NCI-H187 (cell line): ENCODE measurements at regions not wholly inside any gene's neighbourhood (a gene's known extent, or its start where the extent isn't known, plus 50 kb on each side); places are given as distances from the start of the nearest gene placed in this dataset.

Experiments
- DNase-seq, 2 experiments: peaks; one replicate each; lab custom pipeline; 2025; lab: John Stamatoyannopoulos, UW

DNA sequence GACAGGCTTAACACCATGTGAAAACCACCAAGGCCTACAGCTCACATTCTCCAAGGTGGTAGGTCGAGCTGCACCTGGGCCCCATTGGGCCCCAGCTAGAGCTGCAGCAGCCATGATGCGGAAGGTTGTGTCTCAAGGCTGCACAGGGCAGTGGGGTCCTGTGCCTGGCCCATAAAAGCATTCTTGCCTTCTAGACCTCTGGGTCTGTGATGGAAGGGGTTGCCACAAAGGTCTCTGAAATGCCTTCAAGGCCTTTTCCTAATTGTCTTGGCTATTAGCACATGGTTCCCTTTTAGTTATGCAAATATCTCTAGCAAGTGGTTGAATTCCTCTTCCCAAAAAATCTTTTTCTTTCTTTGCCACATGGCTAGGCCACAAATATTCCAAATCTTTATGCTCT is 52.5 kb upstream of the C11orf58 start:
- DNase-seq, result no peak

DNA sequence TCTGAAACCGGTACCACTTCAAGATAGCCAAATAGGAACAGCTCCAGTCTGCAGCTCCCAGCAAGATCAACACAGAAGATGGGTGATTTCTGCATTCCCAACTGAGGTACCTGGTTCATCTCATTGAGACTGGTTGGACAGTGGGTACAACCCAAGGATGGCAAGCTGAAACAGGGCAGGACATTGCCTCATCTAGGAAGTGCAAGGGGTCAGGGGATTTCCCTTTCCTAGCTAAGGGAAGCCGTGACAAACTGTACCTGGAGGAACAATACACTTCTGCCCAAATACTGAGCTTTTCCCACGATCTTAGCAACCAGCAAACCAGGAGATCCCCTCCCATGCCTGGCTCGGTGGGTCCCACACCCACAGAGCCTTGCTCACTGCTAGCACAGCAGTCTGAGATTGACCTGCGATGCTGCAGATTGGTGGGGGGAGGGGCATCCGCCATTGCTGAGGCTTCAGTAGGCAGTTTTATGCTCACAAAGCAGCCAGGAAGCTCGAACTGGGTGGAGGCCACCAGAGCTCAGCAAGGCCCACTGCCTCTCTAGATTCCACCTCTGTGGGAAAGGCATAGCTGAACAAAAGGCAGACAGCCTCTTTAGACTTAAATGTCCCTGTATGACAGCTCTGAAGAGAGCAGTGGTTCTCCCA is 59.9 kb upstream of the C11orf58 start:
- no peak for DNase-seq

DNA sequence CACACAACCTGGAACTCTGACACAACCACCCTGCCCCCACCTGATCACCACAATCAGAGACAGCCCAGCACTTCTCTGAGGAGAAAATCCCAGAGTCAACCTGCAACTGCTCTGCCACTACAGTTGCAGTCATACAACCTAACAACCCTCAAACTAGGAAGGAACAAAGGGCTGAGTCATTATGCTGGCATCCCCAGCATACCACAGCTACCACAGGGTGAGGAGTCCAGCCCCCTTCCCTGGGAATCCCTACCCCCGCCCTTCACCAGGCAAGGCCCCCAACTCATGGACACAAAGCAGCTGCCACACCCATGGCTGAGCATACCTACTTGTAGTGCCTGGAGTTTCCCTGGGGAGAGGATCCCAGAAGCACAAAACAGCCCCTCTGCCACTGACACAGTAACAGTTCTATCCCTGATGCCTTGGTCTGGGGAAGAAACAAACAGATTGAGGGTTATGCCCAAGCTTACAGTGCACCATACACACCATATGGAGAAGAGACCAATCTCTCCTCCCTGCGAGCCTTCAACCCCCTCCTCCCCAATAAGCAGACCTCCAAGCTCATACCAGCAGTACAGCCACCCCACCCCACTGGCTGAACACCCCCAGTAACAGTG is 68.5 kb upstream of the C11orf58 start:
- DNase-seq, result no peak

- no peak for DNase-seq
Measured at GRCh38 chr11:16632295-16633200, 105.9 kb upstream of the C11orf58 start.

DNA sequence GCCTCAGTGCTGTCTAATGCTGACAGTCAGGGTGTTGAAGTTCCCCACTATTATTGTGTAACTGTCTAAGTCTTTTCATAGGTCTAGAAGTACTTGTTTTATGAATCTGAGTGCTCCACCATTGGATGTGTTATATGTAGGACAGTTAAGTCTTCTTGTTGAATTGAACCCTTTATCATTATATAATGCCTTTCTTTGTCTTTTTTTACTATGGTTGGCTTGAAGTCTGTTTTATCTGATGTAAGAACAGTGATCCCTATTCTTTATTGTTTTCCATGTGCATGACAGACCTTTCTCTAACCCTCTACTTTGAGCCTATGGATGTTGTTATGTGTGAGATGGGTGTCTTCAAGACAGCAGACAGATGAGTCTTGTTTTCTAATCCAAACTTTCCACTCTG is 107.8 kb upstream of the C11orf58 start:
- DNase-seq, result no peak

- DNase-seq, result no peak
Measured at GRCh38 chr11:16618431-16618830, 120.0 kb upstream of the C11orf58 start.

DNA sequence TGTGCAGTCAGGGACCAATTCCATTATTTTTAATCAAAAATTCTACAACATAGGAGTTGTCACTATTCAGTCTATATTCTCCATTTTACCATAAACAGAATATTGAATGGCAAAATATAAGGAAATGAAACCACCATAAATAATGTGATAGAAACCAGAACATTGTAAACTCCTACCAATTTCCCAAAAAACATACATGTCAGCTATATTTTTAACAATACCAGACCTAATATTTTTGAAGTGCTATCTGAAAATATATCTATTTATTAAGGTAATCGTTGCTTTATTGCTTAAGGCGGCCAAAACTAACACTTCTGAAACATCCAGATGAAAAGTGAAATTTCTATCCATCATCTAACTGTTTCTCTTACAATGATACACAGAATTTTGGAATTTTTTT is 123.0 kb upstream of the C11orf58 start:
- no peak for DNase-seq

DNA sequence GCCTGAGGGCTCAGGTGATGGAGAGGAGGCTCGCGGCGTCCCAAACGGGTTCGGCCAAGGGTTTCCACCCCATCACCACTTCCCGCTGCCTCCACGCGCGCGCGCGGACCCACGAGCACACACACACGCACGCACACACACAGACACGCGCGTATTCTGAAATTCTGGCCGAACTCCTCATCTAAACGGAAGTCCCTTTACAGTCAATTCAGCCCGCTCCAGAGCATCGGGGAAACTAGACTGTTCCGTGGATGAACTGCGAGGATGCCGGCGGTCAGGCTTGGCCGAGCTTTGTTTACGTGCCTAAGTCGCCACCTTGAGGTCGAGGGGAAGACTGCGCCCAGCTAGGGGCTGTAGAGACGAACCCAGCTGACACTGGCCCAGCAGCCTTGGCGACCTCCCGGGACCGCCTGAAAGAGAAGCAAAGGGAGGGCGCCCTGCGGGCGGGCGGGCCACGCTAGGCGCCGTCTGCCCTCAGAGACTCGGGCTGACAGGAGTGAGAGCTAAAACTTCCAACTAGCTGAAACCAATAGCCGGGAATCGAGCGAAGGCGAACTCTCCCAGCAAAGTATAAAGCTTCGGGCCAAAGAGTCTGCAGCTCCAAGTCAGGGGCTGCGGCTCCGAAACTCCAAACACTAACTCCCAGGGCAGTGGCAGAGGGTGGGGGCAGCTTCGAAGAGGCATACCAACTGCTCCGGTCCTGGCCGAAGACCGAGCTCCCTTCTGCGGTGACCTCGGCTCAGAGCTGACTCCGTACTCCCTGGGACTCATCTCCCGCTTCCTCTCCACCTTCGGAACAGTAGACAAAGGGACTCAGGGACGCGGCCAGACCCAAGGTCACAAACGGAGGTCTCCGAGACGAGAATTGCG is 124.7 kb upstream of the C11orf58 start:
- peak; percentile 65 to 82 for DNase-seq

- DNase-seq, result no peak
Measured at GRCh38 chr11:16613262-16613511, 125.3 kb upstream of the C11orf58 start.

DNA sequence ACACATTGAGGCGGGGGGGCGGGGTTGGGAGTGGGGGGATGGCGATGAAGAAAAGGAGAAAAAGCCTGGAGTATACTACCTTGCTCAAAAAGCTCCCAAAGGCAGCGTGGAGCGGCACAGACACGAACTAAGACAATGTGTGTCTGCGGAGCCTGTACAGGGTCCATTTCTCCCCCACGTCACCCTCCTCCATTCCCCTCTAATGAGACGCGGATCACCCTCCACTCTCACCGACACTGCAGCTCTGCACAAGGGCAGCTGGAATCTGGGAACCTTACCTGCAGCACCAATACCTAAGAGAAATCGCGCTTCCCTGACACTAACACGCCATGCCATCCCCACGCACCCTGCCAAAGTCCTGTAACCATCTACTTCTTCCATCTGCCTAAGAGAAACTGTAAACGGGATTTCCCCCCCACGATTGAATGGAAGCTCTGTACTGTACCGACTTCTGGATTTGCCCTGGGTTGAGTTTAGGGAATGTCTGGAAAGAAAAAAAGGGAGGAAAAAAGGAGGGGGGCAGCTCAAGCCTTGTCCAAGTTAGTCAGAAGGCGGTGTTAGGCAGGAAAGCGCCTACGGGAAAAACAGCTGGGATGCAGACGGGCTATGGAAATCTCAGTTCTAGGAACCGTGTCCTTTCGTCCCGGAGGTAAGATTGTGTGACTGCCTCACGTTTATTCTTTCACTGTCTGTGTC is 125.7 kb upstream of the C11orf58 start:
- no peak for DNase-seq

DNA sequence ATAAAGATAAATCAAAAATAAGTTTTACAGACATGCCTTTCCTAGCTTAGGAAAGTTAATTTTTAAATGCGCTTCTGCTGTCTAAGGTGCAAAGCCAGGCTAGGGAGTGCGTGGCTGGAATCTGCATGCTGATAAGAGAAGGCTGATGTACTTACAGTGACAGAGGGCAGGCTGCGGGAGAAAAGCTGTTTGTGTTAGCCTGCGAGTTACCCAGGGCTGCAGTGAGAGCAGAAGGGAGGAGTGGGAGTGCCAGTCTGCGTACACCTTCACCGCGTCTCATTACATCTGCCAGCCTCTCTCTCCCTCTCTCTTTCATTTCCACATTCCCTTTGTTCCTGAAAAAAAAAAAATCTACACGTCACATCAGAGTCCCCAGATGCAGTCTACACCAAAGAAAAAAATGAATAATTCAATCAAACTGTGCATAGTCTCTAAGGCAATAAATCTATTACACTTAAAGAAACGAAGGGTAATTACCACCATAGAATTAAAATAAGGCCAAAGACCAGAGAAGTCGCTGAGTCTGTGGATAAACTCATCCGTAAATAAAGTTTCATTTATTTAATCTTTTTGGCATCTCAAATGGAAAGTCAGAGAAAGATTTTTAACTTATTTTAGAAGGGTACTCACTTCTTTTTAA is 126.4 kb upstream of the C11orf58 start:
- DNase-seq, result no peak

- DNase-seq, result no peak
Measured at GRCh38 chr11:16611401-16611921, 127.0 kb upstream of the C11orf58 start.

GRCh38 chr11:16610738-16611388 is 127.6 kb upstream of the C11orf58 start:
- DNase-seq, result no peak

GRCh38 chr11:16610213-16610737 is 128.2 kb upstream of the C11orf58 start:
- DNase-seq, result no peak

DNA sequence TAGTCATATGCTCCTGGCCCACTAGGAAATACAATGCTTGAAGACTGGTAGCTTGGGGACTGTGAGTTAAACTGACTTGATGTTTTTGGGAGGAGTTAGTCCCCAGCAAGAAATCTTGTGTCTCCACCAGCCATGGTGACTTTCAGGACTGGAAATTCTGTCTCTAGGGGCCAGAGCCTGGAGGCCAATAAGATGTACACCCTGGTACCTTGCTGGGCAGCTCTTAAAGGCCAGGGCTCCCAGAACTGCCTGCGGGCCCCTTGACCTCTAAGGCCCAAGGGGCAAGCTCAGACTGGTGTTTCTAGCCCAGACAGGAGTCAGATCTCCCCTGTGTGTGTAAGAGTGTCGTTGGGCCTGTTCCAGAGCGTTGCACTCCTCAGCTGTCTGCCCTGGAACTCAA is 128.7 kb upstream of the C11orf58 start:
- DNase-seq, result no peak

DNA sequence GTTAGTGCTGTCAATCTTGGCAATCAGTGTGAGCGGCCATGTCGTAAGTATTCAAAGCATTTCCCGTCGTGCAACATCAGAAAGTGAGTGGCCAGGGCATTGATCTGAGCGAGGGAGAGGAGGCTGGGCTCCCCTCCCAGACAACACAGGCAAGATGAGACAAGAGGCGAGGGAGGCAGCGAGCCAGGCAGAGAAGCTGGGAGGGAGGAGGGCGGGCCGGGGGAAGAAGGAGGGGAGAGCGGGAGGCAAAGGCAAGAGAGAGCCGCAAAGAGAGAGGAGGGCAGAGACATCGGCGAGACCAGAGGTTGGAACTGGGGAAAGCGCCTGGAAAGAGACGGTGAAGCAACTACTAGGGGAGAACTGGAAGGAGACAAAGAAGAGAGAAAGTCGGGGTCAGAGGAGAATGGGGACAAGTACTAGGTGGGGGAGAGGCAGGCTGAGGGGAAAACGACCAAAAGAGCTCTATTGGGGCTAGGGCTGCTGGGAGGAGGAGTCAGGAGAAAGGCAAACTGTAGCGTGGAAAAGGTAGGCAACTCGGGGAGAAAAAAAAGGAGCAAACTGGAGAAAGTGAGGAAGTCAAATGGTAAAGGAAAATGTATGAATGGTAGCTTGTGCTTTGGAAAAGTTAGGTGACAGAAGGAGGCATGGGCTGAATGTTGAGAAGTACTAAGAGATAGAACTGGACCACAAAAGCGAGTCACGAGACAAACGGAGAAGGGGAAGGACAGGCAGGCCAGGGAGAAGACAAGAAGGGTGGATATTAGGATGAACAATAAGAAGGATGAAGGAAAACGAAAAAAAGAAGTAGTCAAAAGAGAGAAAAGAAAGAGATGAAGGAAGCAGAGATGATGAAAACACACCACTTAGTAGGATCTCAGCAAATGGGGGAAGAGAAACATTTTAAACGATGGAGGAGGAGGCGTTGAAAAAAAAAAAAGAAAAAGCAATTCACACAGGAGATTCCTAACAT is 130.5 kb upstream of the C11orf58 start:
- peak in 1 of 2 experiments; percentile 27 for DNase-seq

DNA sequence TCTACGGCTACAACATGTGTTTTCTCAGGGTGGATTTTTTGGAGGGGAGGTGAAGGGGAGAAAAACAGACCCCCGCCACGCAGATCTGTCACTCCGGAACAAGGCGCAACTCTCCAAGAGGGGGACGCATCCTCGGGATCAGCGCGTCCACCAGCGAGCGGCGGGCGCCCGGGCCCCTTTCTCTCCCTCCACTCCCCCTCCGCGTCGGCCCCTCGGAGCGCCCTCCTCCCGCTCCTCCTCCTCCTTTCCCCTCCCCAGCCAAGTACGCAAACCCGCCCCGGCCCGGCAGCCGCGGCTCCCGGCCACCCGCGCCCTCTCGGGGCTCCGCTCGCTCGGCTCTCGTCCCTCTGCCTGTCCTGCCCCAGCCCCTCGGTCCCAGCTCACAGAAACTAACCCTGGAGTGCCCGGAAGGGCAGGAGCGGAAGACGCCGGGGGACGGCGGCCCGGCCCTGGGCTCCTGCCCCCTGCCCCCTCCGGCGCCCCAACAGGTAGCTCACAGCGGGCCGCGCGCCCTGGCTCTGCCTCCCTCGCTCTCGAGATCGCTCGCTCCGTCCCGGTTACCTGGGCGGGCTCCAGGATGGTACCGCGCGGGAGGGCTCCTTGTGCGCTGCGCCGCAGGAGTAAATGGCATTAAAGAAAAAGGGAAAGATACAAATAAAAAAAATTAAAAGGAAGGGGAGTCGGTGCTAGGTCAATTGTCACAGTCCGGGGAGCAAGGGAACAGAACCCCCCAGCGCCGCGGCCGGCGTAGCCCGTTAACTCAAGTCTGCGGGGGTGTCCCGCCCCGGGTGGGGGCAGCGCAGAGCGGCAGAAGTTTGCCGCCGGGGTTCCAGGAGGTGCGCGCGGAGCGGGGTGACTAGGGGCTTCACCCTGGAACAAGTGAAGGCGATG is 131.4 kb upstream of the C11orf58 start:
- DNase-seq, result no peak
